EL (cell line): ENCODE measurements at regions not wholly inside any gene's neighbourhood (a gene's known extent, or its start where the extent isn't known, plus 50 kb on each side); places are given as distances from the start of the nearest gene placed in this dataset.
"Not testable (repeated sequence)": the region's sequence is repeated elsewhere in the genome, so short reads cannot be mapped to it uniquely, and the experiment has no call there.

Source experiments
- DNase-seq: peaks from one replicate; pipeline ENCODE4 v3.0.0-alpha.2; 2016

GRCh38 chr18:4755848-4756247 lies 300.7 kb upstream of the DLGAP1 start:
- no peak for DNase-seq

- DNase-seq, result not testable (repeated sequence)
Observed at GRCh38 chr18:4753151-4753550, 298.0 kb upstream of the DLGAP1 start.

- DNase-seq, result no peak
Observed at GRCh38 chr18:4751523-4751922, 296.4 kb upstream of the DLGAP1 start.

- no peak for DNase-seq
Observed at GRCh38 chr18:4750393-4751346, 295.6 kb upstream of the DLGAP1 start.

GRCh38 chr18:4748975-4749374 lies 293.9 kb upstream of the DLGAP1 start:
- no peak for DNase-seq

GRCh38 chr18:4734903-4735302 lies 279.8 kb upstream of the DLGAP1 start:
- DNase-seq, result no peak

GRCh38 chr18:4734021-4734420 lies 278.9 kb upstream of the DLGAP1 start:
- DNase-seq, result no peak

- DNase-seq, result no peak
Observed at GRCh38 chr18:4721545-4721944, 266.4 kb upstream of the DLGAP1 start.

- DNase-seq, result no peak
Observed at GRCh38 chr18:4720518-4720917, 265.4 kb upstream of the DLGAP1 start.

GRCh38 chr18:4705894-4706293 lies 250.8 kb upstream of the DLGAP1 start:
- DNase-seq, result no peak

- no peak for DNase-seq
Observed at GRCh38 chr18:4704781-4705180, 249.7 kb upstream of the DLGAP1 start.

- DNase-seq, result no peak
Observed at GRCh38 chr18:4691836-4692235, 236.7 kb upstream of the DLGAP1 start.

GRCh38 chr18:4678685-4679084 lies 223.6 kb upstream of the DLGAP1 start:
- DNase-seq, result not testable (repeated sequence)

- DNase-seq, result no peak
Observed at GRCh38 chr18:4677006-4677405, 221.9 kb upstream of the DLGAP1 start.

GRCh38 chr18:4672162-4672561 lies 217.1 kb upstream of the DLGAP1 start:
- DNase-seq, result no peak

- DNase-seq, result no peak
Observed at GRCh38 chr18:4658804-4659203, 203.7 kb upstream of the DLGAP1 start.

- DNase-seq, result no peak
Observed at GRCh38 chr18:4653418-4653817, 198.3 kb upstream of the DLGAP1 start.

- no peak for DNase-seq
Observed at GRCh38 chr18:4641771-4642368, 186.8 kb upstream of the DLGAP1 start.

GRCh38 chr18:4640349-4641012 lies 185.4 kb upstream of the DLGAP1 start:
- DNase-seq, result no peak

GRCh38 chr18:4639628-4640310 lies 184.7 kb upstream of the DLGAP1 start:
- DNase-seq, result no peak

GRCh38 chr18:4638680-4639079 lies 183.6 kb upstream of the DLGAP1 start:
- no peak for DNase-seq

- DNase-seq, result no peak
Observed at GRCh38 chr18:4637876-4638275, 182.8 kb upstream of the DLGAP1 start.

GRCh38 chr18:4636967-4637366 lies 181.9 kb upstream of the DLGAP1 start:
- DNase-seq, result no peak
